ENCODE measurements at regions not wholly inside any gene's neighbourhood (a gene's known extent, or its start where the extent isn't known, plus 50 kb on each side); places are given as distances from the start of the nearest gene placed in this dataset.

DNA sequence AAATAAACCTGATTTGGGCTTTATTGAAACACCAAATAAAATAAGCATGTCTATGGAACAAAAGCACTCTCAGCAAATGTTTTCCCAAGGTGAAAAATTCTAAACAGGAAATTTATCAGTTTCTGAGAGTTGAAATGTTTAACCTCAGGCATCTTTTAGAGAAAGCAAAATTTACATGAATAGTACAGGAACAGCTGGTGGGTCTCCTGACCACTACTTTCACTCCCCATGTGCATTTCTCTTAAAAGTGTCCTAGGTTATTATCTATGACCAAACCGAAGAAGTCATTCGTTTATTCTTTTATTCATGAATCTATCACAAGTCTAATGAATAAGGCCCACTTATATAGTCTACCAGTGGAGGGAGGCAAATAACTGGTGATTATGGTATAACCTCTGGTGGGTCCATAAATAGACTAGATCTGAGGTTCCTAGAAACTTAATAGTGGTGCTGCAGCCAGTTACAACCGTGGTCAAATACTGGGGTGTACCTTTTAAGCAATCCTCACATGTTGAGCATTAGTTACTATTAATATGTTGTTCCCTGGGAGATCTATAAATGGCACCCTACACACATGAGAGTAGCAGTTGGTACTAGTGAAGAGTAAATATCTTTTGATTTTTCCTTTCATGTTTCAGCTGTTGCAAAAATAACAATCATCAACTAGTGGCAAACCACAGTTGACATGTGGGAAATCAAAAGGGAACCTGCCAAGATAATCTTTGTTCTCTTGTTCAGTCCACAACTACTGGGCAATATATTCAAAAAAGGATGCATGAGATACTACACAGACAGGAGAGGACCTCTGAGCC, 169.3 kb upstream of the STAC start:
- no peaks in the 10 kb centered on the region for H3K27me3 ChIP-seq
- no peak for DNase-seq

DNA sequence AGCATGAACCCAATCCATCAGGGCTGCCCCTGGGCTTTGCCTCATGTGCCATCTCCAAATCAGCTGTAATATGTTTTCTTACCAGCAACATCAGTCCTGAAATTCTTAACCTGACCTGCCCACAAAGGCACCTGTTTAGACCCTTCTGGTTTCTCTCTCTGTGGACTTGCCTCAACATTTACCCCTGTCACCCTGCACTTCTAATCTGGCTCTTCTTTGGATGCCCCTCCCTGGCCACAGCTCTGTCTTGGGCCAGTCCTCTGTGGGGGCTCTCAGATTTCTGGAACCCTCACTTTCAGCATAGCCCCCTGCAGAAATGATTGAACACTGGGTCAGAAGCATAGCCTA, 168.7 kb upstream of the STAC start:
- no peaks in the 10 kb centered on the region for H3K4me1 ChIP-seq
- H3K4me3 ChIP-seq (ENCODE audit: low read depth, low read length), result no peak overlapping the region
- no peak for DNase-seq
- no peaks in the 10 kb centered on the region for H3K36me3 ChIP-seq
- no peak for TF ChIP-seq CTCF (IDR thresholded peaks at IDR 0.05; ENCODE audit: low read depth, low read length)
- no peaks in the 10 kb centered on the region for H3K9me3 ChIP-seq
- H3K27me3 ChIP-seq, result no peaks in the 10 kb centered on the region

More for the DNA sequence above, 169.3 kb upstream of the STAC start:
- H3K36me3 ChIP-seq, result no peaks in the 10 kb centered on the region
- H3K4me3 ChIP-seq (ENCODE audit: low read depth, low read length), result no peak overlapping the region
- H3K4me1 ChIP-seq, result no peaks in the 10 kb centered on the region
- no peaks in the 10 kb centered on the region for H3K9me3 ChIP-seq
- no peak for TF ChIP-seq CTCF (IDR thresholded peaks at IDR 0.05; ENCODE audit: low read depth, low read length)

DNA sequence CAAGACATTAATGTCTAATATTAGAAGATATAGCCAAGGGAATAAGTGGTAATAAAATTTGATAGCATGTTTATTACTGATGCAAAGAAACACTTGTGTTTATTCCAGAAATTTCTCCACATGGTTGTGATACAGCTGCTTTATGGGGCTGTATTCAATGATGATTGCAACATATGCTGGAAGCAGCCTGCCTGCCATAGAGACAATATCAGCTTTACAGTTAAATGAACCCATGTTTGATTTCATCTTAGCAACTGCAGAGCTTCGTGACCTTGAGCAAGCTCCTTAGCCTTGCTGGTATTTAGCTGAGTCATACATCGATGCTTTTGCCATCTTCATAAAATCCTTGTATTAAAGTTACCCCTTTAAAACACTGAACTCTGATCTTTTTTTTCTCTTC, 168.1 kb upstream of the STAC start:
- TF ChIP-seq CTCF (IDR thresholded peaks at IDR 0.05; ENCODE audit: low read depth, low read length), result no peak
- no peak for DNase-seq
- Histone ChIP-seq H3K27me3 (no peaks in the 10 kb centered on the region), H3K9me3 (no peaks in the 10 kb centered on the region), H3K4me1 (no peaks in the 10 kb centered on the region), H3K36me3 (no peaks in the 10 kb centered on the region), H3K4me3 (ENCODE audit: low read depth, low read length) (no peak overlapping the region)

DNA sequence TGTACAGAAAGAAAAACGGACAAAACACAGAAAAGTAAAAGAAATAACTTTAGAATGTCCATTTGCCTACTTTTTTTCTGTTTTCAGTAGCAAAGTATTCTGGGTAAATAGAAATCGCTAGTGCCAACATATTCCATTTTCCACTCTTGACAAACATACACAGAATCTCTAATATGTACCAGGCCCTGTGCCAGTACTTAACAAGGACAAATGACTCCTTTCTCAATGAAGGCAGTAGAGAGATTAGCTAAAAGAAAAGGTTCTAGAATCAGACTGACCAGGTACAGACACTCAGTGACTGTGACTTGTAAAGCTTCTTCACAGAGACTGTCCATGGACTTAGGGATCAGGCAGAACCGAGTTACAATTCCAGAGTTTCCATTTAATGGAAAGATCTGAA, 165.8 kb upstream of the STAC start:
- H3K9me3 ChIP-seq, result no peaks in the 10 kb centered on the region
- H3K4me3 ChIP-seq (ENCODE audit: low read depth, low read length), result no peak overlapping the region
- H3K27me3 ChIP-seq, result no peaks in the 10 kb centered on the region
- TF ChIP-seq CTCF (IDR thresholded peaks at IDR 0.05; ENCODE audit: low read depth, low read length), result no peak
- no peaks in the 10 kb centered on the region for H3K4me1 ChIP-seq
- DNase-seq, result no peak
- H3K36me3 ChIP-seq, result no peaks in the 10 kb centered on the region

DNA sequence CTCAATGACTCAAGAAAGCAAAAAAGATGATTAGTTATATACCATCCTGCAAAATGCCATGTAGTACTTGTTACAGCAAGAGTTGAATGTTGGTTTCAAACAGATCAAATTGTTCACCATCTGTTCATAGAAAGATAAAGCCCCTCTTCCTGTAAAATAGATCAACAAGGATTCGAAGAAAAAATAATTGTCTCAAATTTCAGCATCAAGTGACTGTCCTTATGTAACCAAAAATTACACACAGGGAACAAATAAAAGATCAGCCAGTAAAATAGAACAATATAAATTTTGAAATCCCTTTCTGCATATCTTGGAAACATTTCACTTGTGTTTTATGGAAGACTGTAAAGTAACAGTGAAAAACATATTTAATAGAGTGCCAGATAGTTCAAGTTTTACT, 165.1 kb upstream of the STAC start:
- Histone ChIP-seq H3K4me3 (ENCODE audit: low read depth, low read length) (no peak overlapping the region), H3K9me3 (no peaks in the 10 kb centered on the region), H3K4me1 (no peaks in the 10 kb centered on the region), H3K36me3 (no peaks in the 10 kb centered on the region), H3K27me3 (no peaks in the 10 kb centered on the region)
- DNase-seq, result no peak
- no peak for TF ChIP-seq CTCF (IDR thresholded peaks at IDR 0.05; ENCODE audit: low read depth, low read length)

- TF ChIP-seq CTCF (IDR thresholded peaks at IDR 0.05; ENCODE audit: low read depth, low read length), result no peak
- no peak for DNase-seq
- Histone ChIP-seq H3K4me1 (no peaks in the 10 kb centered on the region), H3K27me3 (no peaks in the 10 kb centered on the region), H3K9me3 (no peaks in the 10 kb centered on the region), H3K36me3 (no peaks in the 10 kb centered on the region), H3K4me3 (ENCODE audit: low read depth, low read length) (no peak overlapping the region)
These were observed 160.9 kb upstream of the STAC start for GRCh38 chr3:36219398-36219797.
